ENCODE measurements at regions not wholly inside any gene's neighbourhood (a gene's known extent, or its start where the extent isn't known, plus 50 kb on each side); places are given as distances from the start of the nearest gene placed in this dataset.

- DNase-seq (ENCODE audit: low read depth, low spot score): no peak
Measured at GRCh38 chr3:158970006-158970405, 168.2 kb downstream of the MFSD1 start.

GRCh38 chr3:158974904-158975303, 173.1 kb downstream of the MFSD1 start:
- no peak for DNase-seq (ENCODE audit: low read depth, low spot score)

GRCh38 chr3:158976966-158977365, 175.1 kb downstream of the MFSD1 start:
- no peak for DNase-seq (ENCODE audit: low read depth, low spot score)

GRCh38 chr3:158977497-158977896, 175.6 kb downstream of the MFSD1 start:
- DNase-seq (ENCODE audit: low read depth, low spot score): no peak

- DNase-seq (ENCODE audit: low read depth, low spot score): no peak
Measured at GRCh38 chr3:158983216-158984099, 181.6 kb downstream of the MFSD1 start.

GRCh38 chr3:158991146-158991705, 189.4 kb downstream of the MFSD1 start:
- no peak for DNase-seq (ENCODE audit: low read depth, low spot score)

GRCh38 chr3:158992463-158992862, 190.6 kb downstream of the MFSD1 start:
- DNase-seq (ENCODE audit: low read depth, low spot score): no peak

- no peak for DNase-seq (ENCODE audit: low read depth, low spot score)
Measured at GRCh38 chr3:158994386-158994785, 192.5 kb downstream of the MFSD1 start.

- no peak for DNase-seq (ENCODE audit: low read depth, low spot score)
Measured at GRCh38 chr3:159001711-159002110, 199.9 kb downstream of the MFSD1 start.

GRCh38 chr3:159005137-159005536, 203.3 kb downstream of the MFSD1 start:
- DNase-seq (ENCODE audit: low read depth, low spot score): no peak

GRCh38 chr3:159007331-159007730, 205.5 kb downstream of the MFSD1 start:
- DNase-seq (ENCODE audit: low read depth, low spot score): no peak

- no peak for DNase-seq (ENCODE audit: low read depth, low spot score)
Measured at GRCh38 chr3:159008401-159008800, 206.5 kb downstream of the MFSD1 start.

GRCh38 chr3:159018341-159018740, 216.5 kb downstream of the MFSD1 start:
- no peak for DNase-seq (ENCODE audit: low read depth, low spot score)

GRCh38 chr3:159025733-159026132, 223.9 kb downstream of the MFSD1 start:
- DNase-seq (ENCODE audit: low read depth, low spot score): no peak

- DNase-seq (ENCODE audit: low read depth, low spot score): no peak
Measured at GRCh38 chr3:159026510-159026909, 224.7 kb downstream of the MFSD1 start.

- no peak for DNase-seq (ENCODE audit: low read depth, low spot score)
Measured at GRCh38 chr3:159028706-159029105, 226.9 kb downstream of the MFSD1 start.

- no peak for DNase-seq (ENCODE audit: low read depth, low spot score)
Measured at GRCh38 chr3:159029306-159030026, 227.6 kb downstream of the MFSD1 start.

GRCh38 chr3:159030138-159030670, 228.3 kb downstream of the MFSD1 start:
- no peak for DNase-seq (ENCODE audit: low read depth, low spot score)

GRCh38 chr3:159030886-159031679, 229.2 kb downstream of the MFSD1 start:
- DNase-seq (ENCODE audit: low read depth, low spot score): no peak

GRCh38 chr3:159032311-159032710, 230.5 kb downstream of the MFSD1 start:
- DNase-seq (ENCODE audit: low read depth, low spot score): no peak

GRCh38 chr3:159038405-159038804, 236.6 kb downstream of the MFSD1 start:
- DNase-seq (ENCODE audit: low read depth, low spot score): no peak
